ENCODE measurements at regions not wholly inside any gene's neighbourhood (a gene's known extent, or its start where the extent isn't known, plus 50 kb on each side); places are given as distances from the start of the nearest gene placed in this dataset.
"Not testable (repeated sequence)": the region's sequence is repeated elsewhere in the genome, so short reads cannot be mapped to it uniquely, and the experiment has no call there.

DNA sequence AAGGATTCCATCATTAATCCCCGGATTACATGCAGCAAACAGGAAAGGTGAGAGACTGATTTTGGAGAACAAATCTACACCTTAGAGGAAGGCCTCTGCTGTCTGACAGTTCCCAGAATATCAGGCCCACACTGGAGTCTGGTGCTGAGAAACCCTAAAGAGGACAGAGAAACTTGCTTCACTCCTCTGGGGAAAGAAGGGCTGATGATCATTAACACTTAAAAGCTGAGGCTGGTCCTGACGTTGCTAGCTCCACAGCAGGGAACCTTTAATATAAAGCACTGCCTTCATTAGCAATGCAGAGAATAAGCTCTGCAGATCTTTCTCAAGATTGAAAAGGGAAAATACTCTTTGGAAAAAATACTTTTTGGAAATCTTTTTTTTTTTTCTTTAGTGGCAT lies 1472.4 kb upstream of the GOT2 start:
- TF ChIP-seq POLR2A (IDR thresholded peaks at IDR 0.05) (no peak), EP300 (IDR thresholded peaks at IDR 0.05) (no peak)
- TF ChIP-seq, protein P1, sequence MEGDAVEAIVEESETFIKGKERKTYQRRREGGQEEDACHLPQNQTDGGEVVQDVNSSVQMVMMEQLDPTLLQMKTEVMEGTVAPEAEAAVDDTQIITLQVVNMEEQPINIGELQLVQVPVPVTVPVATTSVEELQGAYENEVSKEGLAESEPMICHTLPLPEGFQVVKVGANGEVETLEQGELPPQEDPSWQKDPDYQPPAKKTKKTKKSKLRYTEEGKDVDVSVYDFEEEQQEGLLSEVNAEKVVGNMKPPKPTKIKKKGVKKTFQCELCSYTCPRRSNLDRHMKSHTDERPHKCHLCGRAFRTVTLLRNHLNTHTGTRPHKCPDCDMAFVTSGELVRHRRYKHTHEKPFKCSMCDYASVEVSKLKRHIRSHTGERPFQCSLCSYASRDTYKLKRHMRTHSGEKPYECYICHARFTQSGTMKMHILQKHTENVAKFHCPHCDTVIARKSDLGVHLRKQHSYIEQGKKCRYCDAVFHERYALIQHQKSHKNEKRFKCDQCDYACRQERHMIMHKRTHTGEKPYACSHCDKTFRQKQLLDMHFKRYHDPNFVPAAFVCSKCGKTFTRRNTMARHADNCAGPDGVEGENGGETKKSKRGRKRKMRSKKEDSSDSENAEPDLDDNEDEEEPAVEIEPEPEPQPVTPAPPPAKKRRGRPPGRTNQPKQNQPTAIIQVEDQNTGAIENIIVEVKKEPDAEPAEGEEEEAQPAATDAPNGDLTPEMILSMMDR (IDR thresholded peaks at IDR 0.05), result no peak
- intact Hi-C loops (cut with DNase I), result no loop called here
- Histone ChIP-seq H3K9me3 (no peaks in the 10 kb centered on the region), H3K27ac (no peak overlapping the region), H3K4me3 (no peak overlapping the region), H3K27me3 (no peaks in the 10 kb centered on the region), H3K36me3 (no peaks in the 10 kb centered on the region), H3K4me1 (ENCODE audit: insufficient read depth) (no peaks in the 10 kb centered on the region)
- WGBS, 3 donors, result 65 to 76% (median 67%) methylated on average over 2 of the region's 2 CpGs
- no peak for DNase-seq

DNA sequence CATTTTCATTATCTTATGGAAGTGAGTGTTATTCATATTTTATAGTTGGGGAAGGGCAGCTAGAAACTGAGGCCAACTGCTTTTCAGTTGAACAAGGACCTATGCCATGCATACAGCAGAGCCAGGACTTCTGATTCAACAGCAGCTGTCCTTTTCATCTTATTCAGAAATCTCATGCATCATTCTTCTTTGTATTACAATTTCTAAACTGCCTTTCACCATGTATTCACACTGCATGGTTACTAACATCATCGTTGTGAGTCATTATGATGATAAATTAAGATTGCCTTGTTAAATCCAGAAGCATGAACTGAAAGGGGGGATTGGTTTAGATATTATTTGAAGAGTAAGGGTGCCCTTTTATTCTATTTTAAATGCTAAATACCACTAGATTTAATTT lies 1470.1 kb upstream of the GOT2 start:
- DNase-seq, result no peak
- H3K27me3 ChIP-seq, result no peaks in the 10 kb centered on the region
- H3K4me1 ChIP-seq (ENCODE audit: insufficient read depth), result no peaks in the 10 kb centered on the region
- H3K36me3 ChIP-seq, result no peaks in the 10 kb centered on the region
- no peak overlapping the region for H3K27ac ChIP-seq
- 66 to 71% (median 69%) methylated on average over 1 of the region's 1 CpG for WGBS, 3 donors
- no peak for TF ChIP-seq POLR2A (IDR thresholded peaks at IDR 0.05)
- TF ChIP-seq, protein P1 (IDR thresholded peaks at IDR 0.05), result no peak
- TF ChIP-seq EP300 (IDR thresholded peaks at IDR 0.05), result no peak
- no peak overlapping the region for H3K4me3 ChIP-seq
- intact Hi-C loops (cut with DNase I), result no loop called here
- no peaks in the 10 kb centered on the region for H3K9me3 ChIP-seq

DNA sequence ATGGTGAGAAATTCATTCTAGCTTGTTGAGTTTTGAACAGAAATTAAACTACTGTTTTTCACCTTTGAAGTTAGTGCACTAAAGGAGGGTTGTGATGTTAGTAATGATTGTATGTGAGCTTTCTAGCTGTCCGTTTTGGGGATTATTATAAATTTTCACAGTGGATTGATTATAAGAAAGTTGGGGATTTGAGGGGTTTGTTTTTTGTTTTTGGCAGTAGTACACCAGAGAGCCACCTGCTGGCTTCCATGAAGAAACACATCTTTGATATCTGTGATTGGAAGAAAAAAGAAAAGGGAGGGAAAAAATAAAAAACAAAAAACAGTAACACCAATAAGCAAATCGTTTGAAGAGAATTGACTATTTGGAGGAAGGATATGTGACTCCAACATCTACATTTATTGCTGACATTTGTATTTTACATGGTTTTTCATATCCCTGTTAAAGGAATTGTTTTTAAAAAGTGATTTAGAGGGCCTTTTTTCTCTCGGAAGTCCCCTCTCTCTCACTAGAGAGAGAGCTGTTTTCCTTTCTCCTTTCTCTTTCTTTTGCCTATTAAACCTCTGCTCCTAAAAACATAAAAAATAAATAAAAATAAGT lies 1469.5 kb upstream of the GOT2 start:
- WGBS, 3 donors, result 17 to 31% (median 19%) methylated on average over 3 of the region's 3 CpGs
- no peaks in the 10 kb centered on the region for H3K4me1 ChIP-seq (ENCODE audit: insufficient read depth)
- H3K27me3 ChIP-seq, result no peaks in the 10 kb centered on the region
- H3K27ac ChIP-seq, result no peak overlapping the region
- no peak overlapping the region for H3K4me3 ChIP-seq
- H3K9me3 ChIP-seq, result no peaks in the 10 kb centered on the region
- intact Hi-C loops (cut with DNase I), result no loop called here
- no peaks in the 10 kb centered on the region for H3K36me3 ChIP-seq
- TF ChIP-seq EP300 (IDR thresholded peaks at IDR 0.05) (no peak), POLR2A (IDR thresholded peaks at IDR 0.05) (no peak)
- TF ChIP-seq, protein P1 (IDR thresholded peaks at IDR 0.05), result no peak
- no peak for DNase-seq

DNA sequence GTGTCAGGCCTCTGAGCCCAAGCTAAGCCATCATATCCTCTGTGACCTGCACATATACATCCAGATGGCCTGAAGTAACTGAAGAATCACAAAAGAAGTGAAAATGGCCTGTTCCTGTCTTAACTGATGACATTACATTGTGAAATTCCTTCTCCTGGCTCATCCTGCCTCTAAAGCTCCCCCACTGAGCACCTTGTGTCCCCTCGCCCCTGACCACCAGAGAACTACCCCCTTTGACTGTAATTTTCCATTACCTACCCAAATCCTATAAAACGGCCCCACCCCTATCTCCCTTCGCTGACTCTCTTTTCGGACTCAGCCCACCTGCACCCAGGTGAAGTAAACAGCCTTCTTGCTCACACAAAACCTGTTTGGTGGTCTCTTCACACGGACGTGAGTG lies 1466.6 kb upstream of the GOT2 start:
- H3K36me3 ChIP-seq; H3K27ac ChIP-seq; intact Hi-C loops (cut with DNase I); H3K4me1 ChIP-seq (ENCODE audit: insufficient read depth); DNase-seq; H3K9me3 ChIP-seq; H3K4me3 ChIP-seq; H3K27me3 ChIP-seq: not testable (repeated sequence)
- 75 to 80% (median 79%) methylated on average over 6 of the region's 6 CpGs for WGBS, 3 donors

DNA sequence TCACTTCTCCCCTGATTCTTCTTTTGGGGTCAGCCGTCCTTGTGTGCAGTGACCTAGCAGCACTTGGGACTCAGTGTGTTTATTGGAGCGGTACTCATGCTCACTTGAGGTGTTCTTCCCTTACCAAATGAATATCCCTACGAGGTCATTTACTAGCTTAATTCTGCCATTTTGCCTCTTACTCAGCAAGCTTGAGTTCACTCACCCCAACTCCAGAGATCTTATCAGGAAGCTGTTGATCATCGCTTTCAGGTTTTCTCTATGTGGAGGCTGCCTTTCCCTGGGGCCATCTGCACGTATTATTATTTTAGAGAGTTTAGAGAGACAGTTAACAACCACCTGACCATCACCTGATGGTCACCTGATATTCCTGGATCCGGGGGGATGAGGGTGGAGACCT lies 1466.0 kb upstream of the GOT2 start:
- 79 to 90% (median 85%) methylated on average over 6 of the region's 6 CpGs for WGBS, 3 donors
- Histone ChIP-seq H3K36me3 (no peaks in the 10 kb centered on the region), H3K27me3 (no peaks in the 10 kb centered on the region), H3K4me3 (no peak overlapping the region), H3K4me1 (ENCODE audit: insufficient read depth) (no peaks in the 10 kb centered on the region), H3K9me3 (no peaks in the 10 kb centered on the region), H3K27ac (no peak overlapping the region)
- TF ChIP-seq POLR2A (IDR thresholded peaks at IDR 0.05), result no peak
- TF ChIP-seq, protein P1 (IDR thresholded peaks at IDR 0.05), result no peak
- no peak for TF ChIP-seq EP300 (IDR thresholded peaks at IDR 0.05)
- DNase-seq, result no peak
- intact Hi-C loops (cut with DNase I), result no loop called here

All from ovary (tissue), 7 donors.